Upper lobe of right lung (tissue), 1 donor: ENCODE measurements at regions not wholly inside any gene's neighbourhood (a gene's known extent, or its start where the extent isn't known, plus 50 kb on each side); places are given as distances from the start of the nearest gene placed in this dataset.
"Not testable (repeated sequence)": the region's sequence is repeated elsewhere in the genome, so short reads cannot be mapped to it uniquely, and the experiment has no call there.

ENCODE experiments used
- ATAC-seq: fragments of 200-7000 bp; cut with Tn5 transposase; one replicate; pipeline ENCODE4 v1.9.1; 2020; ENCODE audit warnings: mild to moderate bottlenecking, moderate library complexity
- DNase-seq: peaks from one replicate; pipeline ENCODE4 v3.0.0-alpha.2; 2020
- H3K27ac ChIP-seq: fragments of 200-600 bp; one replicate; pipeline ENCODE4 v1.8.0; 2022
- H3K27me3 ChIP-seq: fragments of 200-600 bp; one replicate; pipeline ENCODE4 v1.8.0; 2022; ENCODE audit warnings: mild to moderate bottlenecking
- H3K36me3 ChIP-seq: fragments of 200-600 bp; one replicate; pipeline ENCODE4 v1.8.0; 2022
- H3K4me1 ChIP-seq: fragments of 200-600 bp; one replicate; pipeline ENCODE4 v1.8.0; 2022
- H3K4me3 ChIP-seq: fragments of 200-600 bp; one replicate; pipeline ENCODE4 v1.8.0; 2022; ENCODE audit warnings: mild to moderate bottlenecking
- H3K9me3 ChIP-seq: fragments of 200-600 bp; one replicate; pipeline ENCODE4 v1.8.0; 2022
- CTCF ChIP-seq: fragments of 200-600 bp; IDR thresholded peaks from one replicate; pipeline ENCODE4 v1.8.0; 2022; ENCODE audit warnings: antibody characterized with exemption
- intact Hi-C: fragments of 100-400 bp; cut with DNase I; formaldehyde crosslinking; loops from one replicate; pipeline ENCODE4 v1.11.0; 2022
- donor health status: DM: no; HTN: yes; CAD: no; lungs with severe emphysema.

DNA sequence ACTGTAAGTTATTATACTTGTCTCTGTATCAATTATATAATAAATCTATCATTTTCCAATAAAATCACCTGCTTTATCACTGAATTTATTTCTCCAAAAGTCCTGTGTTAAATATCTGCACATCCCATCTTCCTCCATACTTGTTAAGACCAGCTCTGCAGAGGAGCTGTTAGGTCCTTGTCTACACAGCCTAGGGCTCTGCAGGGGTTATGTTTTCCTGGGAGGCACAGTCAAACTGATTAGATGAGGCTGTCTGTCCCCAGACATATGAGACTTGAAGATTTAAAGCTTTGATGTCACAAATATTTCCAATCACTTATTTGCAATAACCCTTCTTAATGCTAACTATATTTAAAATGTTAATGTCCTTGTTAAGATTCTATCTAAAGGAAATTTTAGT is 446.8 kb downstream of the TRAM1L1 start:
- no peaks in the 10 kb centered on the region for H3K9me3 ChIP-seq
- DNase-seq (no peak), ATAC-seq (no peak)
- no peak overlapping the region for H3K27ac ChIP-seq
- no peak for TF ChIP-seq CTCF
- no peaks in the 10 kb centered on the region for H3K36me3 ChIP-seq
- H3K27me3 ChIP-seq: no peaks in the 10 kb centered on the region
- intact Hi-C loops: no loop called here
- H3K4me1 ChIP-seq: no peaks in the 10 kb centered on the region
- H3K4me3 ChIP-seq: no peak overlapping the region

- Histone ChIP-seq H3K27me3 (no peaks in the 10 kb centered on the region), H3K4me3 (no peak overlapping the region), H3K27ac (no peak overlapping the region), H3K4me1 (no peaks in the 10 kb centered on the region), H3K9me3 (no peaks in the 10 kb centered on the region), H3K36me3 (no peaks in the 10 kb centered on the region)
- DNase-seq (no peak), ATAC-seq (no peak)
- intact Hi-C loops: no loop called here
- TF ChIP-seq CTCF: no peak
Observed at GRCh38 chr4:116636917-116637316, 448.5 kb downstream of the TRAM1L1 start.

DNA sequence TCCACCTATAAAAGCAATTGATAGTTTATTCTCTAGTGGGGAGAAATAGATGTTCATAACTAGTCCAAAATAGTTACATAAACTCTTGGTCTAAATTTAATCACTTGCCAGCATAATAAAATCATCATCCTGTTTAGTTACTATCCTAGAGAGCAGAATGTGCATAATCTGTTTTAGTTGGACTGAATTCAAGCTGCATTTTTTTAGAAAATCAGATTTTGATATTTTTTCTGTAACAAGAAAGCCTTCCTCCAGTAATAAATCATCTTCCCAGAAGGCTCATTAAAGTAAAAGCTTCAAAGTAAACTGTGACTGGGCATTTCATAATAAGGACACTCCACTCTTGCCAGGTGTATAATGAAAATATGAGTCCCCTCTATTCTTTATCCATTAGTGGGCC is 453.1 kb downstream of the TRAM1L1 start:
- Histone ChIP-seq H3K4me1 (no peaks in the 10 kb centered on the region), H3K27ac (no peak overlapping the region), H3K4me3 (no peak overlapping the region), H3K27me3 (no peaks in the 10 kb centered on the region), H3K9me3 (no peaks in the 10 kb centered on the region), H3K36me3 (no peaks in the 10 kb centered on the region)
- ATAC-seq (no peak), DNase-seq (no peak)
- intact Hi-C loops: no loop called here
- TF ChIP-seq CTCF: no peak

- H3K4me3 ChIP-seq: no peak overlapping the region
- TF ChIP-seq CTCF: no peak
- no peak for ATAC-seq
- DNase-seq: no peak
- no peaks in the 10 kb centered on the region for H3K27me3 ChIP-seq
- H3K9me3 ChIP-seq: no peaks in the 10 kb centered on the region
- no peaks in the 10 kb centered on the region for H3K36me3 ChIP-seq
- H3K4me1 ChIP-seq: no peaks in the 10 kb centered on the region
- no peak overlapping the region for H3K27ac ChIP-seq
- intact Hi-C loops: no loop called here
Observed at GRCh38 chr4:116628598-116628997, 456.8 kb downstream of the TRAM1L1 start.

GRCh38 chr4:116627545-116627944 is 457.8 kb downstream of the TRAM1L1 start:
- no peak for DNase-seq
- H3K27me3 ChIP-seq: no peaks in the 10 kb centered on the region
- H3K27ac ChIP-seq: no peak overlapping the region
- no peaks in the 10 kb centered on the region for H3K4me1 ChIP-seq
- H3K36me3 ChIP-seq: no peaks in the 10 kb centered on the region
- no peak overlapping the region for H3K4me3 ChIP-seq
- intact Hi-C loops: no loop called here
- H3K9me3 ChIP-seq: no peaks in the 10 kb centered on the region
- no peak for ATAC-seq
- no peak for TF ChIP-seq CTCF

GRCh38 chr4:116619508-116619907 is 465.9 kb downstream of the TRAM1L1 start:
- H3K4me1 ChIP-seq, H3K36me3 ChIP-seq, H3K4me3 ChIP-seq, H3K27me3 ChIP-seq, H3K27ac ChIP-seq, DNase-seq, intact Hi-C loops, ATAC-seq, H3K9me3 ChIP-seq: not testable (repeated sequence)
